HEK293 (cell line): ENCODE measurements at regions not wholly inside any gene's neighbourhood (a gene's known extent, or its start where the extent isn't known, plus 50 kb on each side); places are given as distances from the start of the nearest gene placed in this dataset.

Experiments
- CTCF ChIA-PET: fragments of 350-600 bp; formaldehyde crosslinking; extraction: SDS; loops from one replicate; lab custom pipeline; 2021; ENCODE audit warnings: antibody characterized with exemption; lab: Yijun Ruan, JAX
- POLR2A ChIA-PET: fragments of 300-600 bp; formaldehyde crosslinking; extraction: SDS; loops from one replicate; lab custom pipeline; 2020; ENCODE audit warnings: antibody characterized with exemption, inconsistent platforms; lab: Yijun Ruan, JAX
- H3K27ac ChIP-seq: fragments of 200-500 bp; sonication (Bioruptor generic); 2 replicates; pipeline ENCODE4 v1.5.1; 2014; ENCODE audit warnings: low read depth, low read length, control low read depth, inconsistent platforms; ENCODE audit errors: extremely low read depth
- H3K36me3 ChIP-seq, 2 experiments: fragments of 200-500 bp in 1 of 2; sonication (Bioruptor generic) in 1 of 2; 1 replicate in 1 of 2; 2 replicates in 1 of 2; pipeline ENCODE4 v1.5.1; 2014 to 2017; ENCODE audit warnings: inconsistent platforms in 2 of 2, low read length in 2 of 2; ENCODE audit not compliant: control insufficient read depth in 2 of 2, insufficient read depth in 1 of 2
- H3K4me1 ChIP-seq: fragments of 200-500 bp; sonication (Bioruptor generic); 2 replicates; pipeline ENCODE4 v1.5.1; 2014; ENCODE audit warnings: mild to moderate bottlenecking, low read length, inconsistent platforms; ENCODE audit not compliant: control insufficient read depth, insufficient read depth
- H3K4me3 ChIP-seq: 2 replicates; pipeline ENCODE4 v1.5.1; 2011; ENCODE audit warnings: low read depth, mild to moderate bottlenecking, control low read depth, low read length, moderate library complexity
- H3K9me3 ChIP-seq: fragments of 200-500 bp; sonication (Bioruptor generic); 2 replicates; pipeline ENCODE4 v1.5.1; 2014; ENCODE audit warnings: low read depth, low read length, inconsistent platforms; ENCODE audit not compliant: control insufficient read depth, insufficient read depth
- MEIS1 ChIP-seq: sonication (generic); formaldehyde crosslinking; IDR thresholded peaks from 2 replicates; pipeline ENCODE4 v1.8.1; 2022; ENCODE audit warnings: missing genetic modification reagents, mild to moderate bottlenecking, borderline replicate concordance
- ZBTB17 ChIP-seq: fragments of 450-650 bp; formaldehyde crosslinking; IDR thresholded peaks from 2 replicates; pipeline ENCODE4 v1.5.1; 2016; ENCODE audit warnings: missing biosample characterization, missing genetic modification characterization
- ZBTB48 ChIP-seq: fragments of 450-650 bp; formaldehyde crosslinking; IDR thresholded peaks from 2 replicates; pipeline ENCODE4 v1.5.1; 2016; ENCODE audit warnings: missing biosample characterization, missing genetic modification characterization
- ZFHX2 ChIP-seq: fragments of 450-650 bp; formaldehyde crosslinking; conservative IDR thresholded peaks from 2 replicates; pipeline ENCODE4 v1.5.1; 2016; ENCODE audit warnings: missing biosample characterization, missing genetic modification characterization
- ZNF10 ChIP-seq: fragments of 450-650 bp; formaldehyde crosslinking; IDR thresholded peaks from 2 replicates; pipeline ENCODE4 v1.5.1; 2017; ENCODE audit warnings: missing biosample characterization, missing genetic modification characterization
- ZNF132 ChIP-seq: fragments of 450-650 bp; formaldehyde crosslinking; IDR thresholded peaks from 2 replicates; pipeline ENCODE4 v1.5.1; 2017; ENCODE audit warnings: missing biosample characterization, missing genetic modification characterization, borderline replicate concordance
- ZNF248 ChIP-seq: fragments of 450-650 bp; formaldehyde crosslinking; IDR thresholded peaks from 2 replicates; pipeline ENCODE4 v1.5.1; 2017; ENCODE audit warnings: missing biosample characterization, missing genetic modification characterization
- ZNF366 ChIP-seq: fragments of 450-650 bp; formaldehyde crosslinking; conservative IDR thresholded peaks from 2 replicates; pipeline ENCODE4 v1.5.1; 2016; ENCODE audit warnings: missing biosample characterization, missing genetic modification characterization
- ZNF426 ChIP-seq: fragments of 450-650 bp; formaldehyde crosslinking; IDR thresholded peaks from 2 replicates; pipeline ENCODE4 v1.5.1; 2017; ENCODE audit warnings: missing biosample characterization, missing genetic modification characterization, mild to moderate bottlenecking, inconsistent platforms, moderate library complexity
- ZNF501 ChIP-seq: fragments of 450-650 bp; formaldehyde crosslinking; IDR thresholded peaks from 2 replicates; pipeline ENCODE4 v1.5.1; 2016; ENCODE audit warnings: missing biosample characterization, missing genetic modification characterization
- ZNF585B ChIP-seq: fragments of 450-650 bp; formaldehyde crosslinking; IDR thresholded peaks from 2 replicates; pipeline ENCODE4 v1.5.1; 2016; ENCODE audit warnings: missing biosample characterization, missing genetic modification characterization
- ZNF610 ChIP-seq: fragments of 450-650 bp; formaldehyde crosslinking; IDR thresholded peaks from 2 replicates; pipeline ENCODE4 v1.5.1; 2016; ENCODE audit warnings: missing biosample characterization, missing genetic modification characterization, borderline replicate concordance
- ZNF624 ChIP-seq: fragments of 450-650 bp; formaldehyde crosslinking; IDR thresholded peaks from 2 replicates; pipeline ENCODE4 v1.5.1; 2017; ENCODE audit warnings: missing biosample characterization, missing genetic modification characterization
- ZNF626 ChIP-seq: fragments of 450-650 bp; sonication (Bioruptor Pico); formaldehyde crosslinking; IDR thresholded peaks from 2 replicates; pipeline ENCODE4 v1.5.1; 2018; ENCODE audit warnings: missing biosample characterization, missing genetic modification characterization, inconsistent platforms
- ZNF660 ChIP-seq: fragments of 450-650 bp; IDR thresholded peaks from 2 replicates; pipeline ENCODE4 v1.5.1; 2018; ENCODE audit warnings: missing biosample characterization, mild to moderate bottlenecking, missing genetic modification characterization
- ZNF76 ChIP-seq: fragments of 450-650 bp; formaldehyde crosslinking; IDR thresholded peaks from 2 replicates; pipeline ENCODE4; 2016; ENCODE audit warnings: low read depth, missing biosample characterization, missing genetic modification characterization, borderline replicate concordance
- ZSCAN30 ChIP-seq: fragments of 450-650 bp; IDR thresholded peaks from 2 replicates; pipeline ENCODE4 v1.5.1; 2018; ENCODE audit warnings: missing biosample characterization, mild to moderate bottlenecking, missing genetic modification characterization, moderate library complexity
- TF ChIP-seq, protein P1 (sequence below): fragments of 450-650 bp; formaldehyde crosslinking; IDR thresholded peaks from 2 replicates; pipeline ENCODE4 v1.5.1; 2016; ENCODE audit warnings: missing biosample characterization, missing genetic modification characterization
- TF ChIP-seq, protein P2 (sequence below): fragments of 450-650 bp; formaldehyde crosslinking; conservative IDR thresholded peaks from 2 replicates; pipeline ENCODE4 v1.5.1; 2016; ENCODE audit warnings: low read depth, missing biosample characterization, missing genetic modification characterization
- TF ChIP-seq, protein P3 (sequence below): fragments of 450-650 bp; formaldehyde crosslinking; IDR thresholded peaks from 2 replicates; pipeline ENCODE4 v1.5.1; 2016; ENCODE audit warnings: missing biosample characterization, missing genetic modification characterization
- TF ChIP-seq, protein P4 (sequence below): fragments of 450-650 bp; formaldehyde crosslinking; IDR thresholded peaks from 2 replicates; pipeline ENCODE4 v1.5.1; 2016; ENCODE audit warnings: missing biosample characterization, missing genetic modification characterization
- TF ChIP-seq, protein P5 (sequence below): fragments of 450-650 bp; formaldehyde crosslinking; IDR thresholded peaks from 2 replicates; pipeline ENCODE4 v1.5.1; 2016; ENCODE audit warnings: missing biosample characterization, missing genetic modification characterization
- TF ChIP-seq, protein P6 (sequence below): fragments of 450-650 bp; formaldehyde crosslinking; IDR thresholded peaks from 2 replicates; pipeline ENCODE4 v1.5.1; 2017; ENCODE audit warnings: missing biosample characterization, missing genetic modification characterization

DNA sequence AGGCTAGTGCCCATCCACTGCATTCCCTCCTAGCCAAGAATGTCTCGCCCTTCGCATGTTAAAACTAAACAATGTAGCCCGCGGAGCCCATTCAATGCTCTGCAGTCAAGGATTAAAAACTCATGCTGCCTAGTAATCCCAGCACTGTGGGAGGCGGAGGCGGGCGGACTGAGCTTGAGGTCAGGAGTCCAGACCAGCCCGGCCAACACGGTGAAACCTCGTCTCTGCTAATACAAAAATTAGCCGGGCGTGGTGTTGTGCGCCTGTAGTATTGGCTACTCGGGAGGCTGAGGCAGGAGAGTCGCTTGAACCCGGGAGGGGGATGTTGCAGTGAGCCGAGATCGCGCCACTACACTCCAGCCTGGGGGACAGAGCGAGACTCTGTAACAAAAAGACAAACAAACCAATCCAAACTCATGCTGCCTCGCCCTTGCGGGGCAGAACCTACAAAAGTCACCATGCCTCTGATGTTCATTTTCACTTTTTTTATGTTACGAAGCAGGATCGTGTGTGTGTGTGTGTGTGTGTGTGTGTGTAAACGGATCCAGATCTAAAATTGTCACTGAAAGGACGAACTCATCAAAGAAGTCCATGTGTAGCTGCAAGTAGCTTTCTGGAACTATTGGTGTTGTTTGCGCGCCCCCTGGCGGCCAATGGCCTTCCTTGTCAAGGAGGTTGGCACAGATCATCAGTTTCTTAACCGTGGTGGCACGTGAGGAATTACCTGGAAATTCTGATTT, 54.8 kb upstream of the SPESP1 start:
- H3K9me3 ChIP-seq, result no peaks in the 10 kb centered on the region
- peak overlapping the region; percentile 3 for H3K4me3 ChIP-seq
- no peaks in the 10 kb centered on the region for H3K36me3 ChIP-seq
- no peaks in the 10 kb centered on the region for H3K4me1 ChIP-seq
- ChIA-PET POLR2A (interaction anchor here (0.6 to 1.6 kb wide), 7 partner anchors 9 to 322 kb away, joined by 3 to 6 read pairs (median 5); partner anchors contain the start of gene ANP32A), CTCF (interaction anchor here (0.6 to 4.6 kb wide), 90 partner anchors 8 to 1339 kb away, joined by 3 to 74 read pairs (median 4); no protein-coding TSS in a partner anchor)
- H3K27ac ChIP-seq, result no peak overlapping the region
- TF ChIP-seq ZNF426 (tag by site-specific recombination), result no peak
- peak; percentile 75 for TF ChIP-seq ZFHX2 (tag by site-specific recombination)
- TF ChIP-seq ZNF626 (tag by site-specific recombination), result no peak
- TF ChIP-seq ZNF610 (tag by site-specific recombination), result 0 out of 2 replicates have a peak, but pooled peaks have one; percentile 16
- TF ChIP-seq, protein P1, sequence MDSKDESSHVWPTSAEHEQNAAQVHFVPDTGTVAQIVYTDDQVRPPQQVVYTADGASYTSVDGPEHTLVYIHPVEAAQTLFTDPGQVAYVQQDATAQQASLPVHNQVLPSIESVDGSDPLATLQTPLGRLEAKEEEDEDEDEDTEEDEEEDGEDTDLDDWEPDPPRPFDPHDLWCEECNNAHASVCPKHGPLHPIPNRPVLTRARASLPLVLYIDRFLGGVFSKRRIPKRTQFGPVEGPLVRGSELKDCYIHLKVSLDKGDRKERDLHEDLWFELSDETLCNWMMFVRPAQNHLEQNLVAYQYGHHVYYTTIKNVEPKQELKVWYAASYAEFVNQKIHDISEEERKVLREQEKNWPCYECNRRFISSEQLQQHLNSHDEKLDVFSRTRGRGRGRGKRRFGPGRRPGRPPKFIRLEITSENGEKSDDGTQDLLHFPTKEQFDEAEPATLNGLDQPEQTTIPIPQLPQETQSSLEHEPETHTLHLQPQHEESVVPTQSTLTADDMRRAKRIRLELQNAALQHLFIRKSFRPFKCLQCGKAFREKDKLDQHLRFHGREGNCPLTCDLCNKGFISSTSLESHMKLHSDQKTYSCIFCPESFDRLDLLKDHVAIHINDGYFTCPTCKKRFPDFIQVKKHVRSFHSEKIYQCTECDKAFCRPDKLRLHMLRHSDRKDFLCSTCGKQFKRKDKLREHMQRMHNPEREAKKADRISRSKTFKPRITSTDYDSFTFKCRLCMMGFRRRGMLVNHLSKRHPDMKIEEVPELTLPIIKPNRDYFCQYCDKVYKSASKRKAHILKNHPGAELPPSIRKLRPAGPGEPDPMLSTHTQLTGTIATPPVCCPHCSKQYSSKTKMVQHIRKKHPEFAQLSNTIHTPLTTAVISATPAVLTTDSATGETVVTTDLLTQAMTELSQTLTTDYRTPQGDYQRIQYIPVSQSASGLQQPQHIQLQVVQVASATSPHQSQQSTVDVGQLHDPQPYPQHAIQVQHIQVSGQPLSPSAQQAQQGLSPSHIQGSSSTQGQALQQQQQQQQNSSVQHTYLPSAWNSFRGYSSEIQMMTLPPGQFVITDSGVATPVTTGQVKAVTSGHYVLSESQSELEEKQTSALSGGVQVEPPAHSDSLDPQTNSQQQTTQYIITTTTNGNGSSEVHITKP (tag by site-specific recombination), result peak; percentile 95
- no peak for TF ChIP-seq ZNF10 (tag by site-specific recombination)
- TF ChIP-seq, protein P2, sequence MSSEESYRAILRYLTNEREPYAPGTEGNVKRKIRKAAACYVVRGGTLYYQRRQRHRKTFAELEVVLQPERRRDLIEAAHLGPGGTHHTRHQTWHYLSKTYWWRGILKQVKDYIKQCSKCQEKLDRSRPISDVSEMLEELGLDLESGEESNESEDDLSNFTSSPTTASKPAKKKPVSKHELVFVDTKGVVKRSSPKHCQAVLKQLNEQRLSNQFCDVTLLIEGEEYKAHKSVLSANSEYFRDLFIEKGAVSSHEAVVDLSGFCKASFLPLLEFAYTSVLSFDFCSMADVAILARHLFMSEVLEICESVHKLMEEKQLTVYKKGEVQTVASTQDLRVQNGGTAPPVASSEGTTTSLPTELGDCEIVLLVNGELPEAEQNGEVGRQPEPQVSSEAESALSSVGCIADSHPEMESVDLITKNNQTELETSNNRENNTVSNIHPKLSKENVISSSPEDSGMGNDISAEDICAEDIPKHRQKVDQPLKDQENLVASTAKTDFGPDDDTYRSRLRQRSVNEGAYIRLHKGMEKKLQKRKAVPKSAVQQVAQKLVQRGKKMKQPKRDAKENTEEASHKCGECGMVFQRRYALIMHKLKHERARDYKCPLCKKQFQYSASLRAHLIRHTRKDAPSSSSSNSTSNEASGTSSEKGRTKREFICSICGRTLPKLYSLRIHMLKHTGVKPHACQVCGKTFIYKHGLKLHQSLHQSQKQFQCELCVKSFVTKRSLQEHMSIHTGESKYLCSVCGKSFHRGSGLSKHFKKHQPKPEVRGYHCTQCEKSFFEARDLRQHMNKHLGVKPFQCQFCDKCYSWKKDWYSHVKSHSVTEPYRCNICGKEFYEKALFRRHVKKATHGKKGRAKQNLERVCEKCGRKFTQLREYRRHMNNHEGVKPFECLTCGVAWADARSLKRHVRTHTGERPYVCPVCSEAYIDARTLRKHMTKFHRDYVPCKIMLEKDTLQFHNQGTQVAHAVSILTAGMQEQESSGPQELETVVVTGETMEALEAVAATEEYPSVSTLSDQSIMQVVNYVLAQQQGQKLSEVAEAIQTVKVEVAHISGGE (tag by site-specific recombination), result no peak
- TF ChIP-seq ZNF366, result peak; percentile 27; the same call in 1 of the 2 replicates
- TF ChIP-seq ZNF501 (tag by site-specific recombination), result peak; percentile 92; the same call in 1 of the 2 replicates
- no peak for TF ChIP-seq ZBTB48
- no peak for TF ChIP-seq ZNF132 (tag by site-specific recombination)
- TF ChIP-seq MEIS1, result no peak
- no peak for TF ChIP-seq ZNF624 (tag by site-specific recombination)
- TF ChIP-seq, protein P3, sequence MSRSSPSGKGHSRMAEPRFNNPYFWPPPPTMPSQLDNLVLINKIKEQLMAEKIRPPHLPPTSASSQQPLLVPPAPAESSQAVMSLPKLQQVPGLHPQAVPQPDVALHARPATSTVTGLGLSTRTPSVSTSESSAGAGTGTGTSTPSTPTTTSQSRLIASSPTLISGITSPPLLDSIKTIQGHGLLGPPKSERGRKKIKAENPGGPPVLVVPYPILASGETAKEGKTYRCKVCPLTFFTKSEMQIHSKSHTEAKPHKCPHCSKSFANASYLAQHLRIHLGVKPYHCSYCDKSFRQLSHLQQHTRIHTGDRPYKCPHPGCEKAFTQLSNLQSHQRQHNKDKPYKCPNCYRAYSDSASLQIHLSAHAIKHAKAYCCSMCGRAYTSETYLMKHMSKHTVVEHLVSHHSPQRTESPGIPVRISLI (tag by site-specific recombination), result 0 out of 2 replicates have a peak, but pooled peaks have one; percentile 56
- TF ChIP-seq ZNF585B (tag by site-specific recombination), result no peak
- TF ChIP-seq ZNF248, result no peak
- TF ChIP-seq ZBTB17 (tag by site-specific recombination), result peak; percentile 98
- TF ChIP-seq ZNF660, result peak; percentile 96
- TF ChIP-seq, protein P4, sequence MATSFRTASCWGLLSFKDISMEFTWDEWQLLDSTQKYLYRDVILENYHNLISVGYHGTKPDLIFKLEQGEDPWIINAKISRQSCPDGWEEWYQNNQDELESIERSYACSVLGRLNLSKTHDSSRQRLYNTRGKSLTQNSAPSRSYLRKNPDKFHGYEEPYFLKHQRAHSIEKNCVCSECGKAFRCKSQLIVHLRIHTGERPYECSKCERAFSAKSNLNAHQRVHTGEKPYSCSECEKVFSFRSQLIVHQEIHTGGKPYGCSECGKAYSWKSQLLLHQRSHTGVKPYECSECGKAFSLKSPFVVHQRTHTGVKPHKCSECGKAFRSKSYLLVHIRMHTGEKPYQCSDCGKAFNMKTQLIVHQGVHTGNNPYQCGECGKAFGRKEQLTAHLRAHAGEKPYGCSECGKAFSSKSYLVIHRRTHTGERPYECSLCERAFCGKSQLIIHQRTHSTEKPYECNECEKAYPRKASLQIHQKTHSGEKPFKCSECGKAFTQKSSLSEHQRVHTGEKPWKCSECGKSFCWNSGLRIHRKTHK (tag by site-specific recombination), result no peak
- no peak for TF ChIP-seq ZNF76
- peak; percentile 58 for TF ChIP-seq ZSCAN30 (tag by site-specific recombination)
- TF ChIP-seq, protein P5, sequence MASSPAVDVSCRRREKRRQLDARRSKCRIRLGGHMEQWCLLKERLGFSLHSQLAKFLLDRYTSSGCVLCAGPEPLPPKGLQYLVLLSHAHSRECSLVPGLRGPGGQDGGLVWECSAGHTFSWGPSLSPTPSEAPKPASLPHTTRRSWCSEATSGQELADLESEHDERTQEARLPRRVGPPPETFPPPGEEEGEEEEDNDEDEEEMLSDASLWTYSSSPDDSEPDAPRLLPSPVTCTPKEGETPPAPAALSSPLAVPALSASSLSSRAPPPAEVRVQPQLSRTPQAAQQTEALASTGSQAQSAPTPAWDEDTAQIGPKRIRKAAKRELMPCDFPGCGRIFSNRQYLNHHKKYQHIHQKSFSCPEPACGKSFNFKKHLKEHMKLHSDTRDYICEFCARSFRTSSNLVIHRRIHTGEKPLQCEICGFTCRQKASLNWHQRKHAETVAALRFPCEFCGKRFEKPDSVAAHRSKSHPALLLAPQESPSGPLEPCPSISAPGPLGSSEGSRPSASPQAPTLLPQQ (tag by site-specific recombination), result peak; percentile 85
- TF ChIP-seq, protein P6, sequence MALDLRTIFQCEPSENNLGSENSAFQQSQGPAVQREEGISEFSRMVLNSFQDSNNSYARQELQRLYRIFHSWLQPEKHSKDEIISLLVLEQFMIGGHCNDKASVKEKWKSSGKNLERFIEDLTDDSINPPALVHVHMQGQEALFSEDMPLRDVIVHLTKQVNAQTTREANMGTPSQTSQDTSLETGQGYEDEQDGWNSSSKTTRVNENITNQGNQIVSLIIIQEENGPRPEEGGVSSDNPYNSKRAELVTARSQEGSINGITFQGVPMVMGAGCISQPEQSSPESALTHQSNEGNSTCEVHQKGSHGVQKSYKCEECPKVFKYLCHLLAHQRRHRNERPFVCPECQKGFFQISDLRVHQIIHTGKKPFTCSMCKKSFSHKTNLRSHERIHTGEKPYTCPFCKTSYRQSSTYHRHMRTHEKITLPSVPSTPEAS (tag by site-specific recombination), result peak; percentile 97
